Neural progenitor cell (in vitro differentiated cells): ENCODE measurements at regions not wholly inside any gene's neighbourhood (a gene's known extent, or its start where the extent isn't known, plus 50 kb on each side); places are given as distances from the start of the nearest gene placed in this dataset.

Experiments
- EZH2 ChIP-seq: fragments of 200-600 bp; sonication (generic); IDR thresholded peaks from 2 replicates; pipeline ENCODE4 v1.6.1; 2017; ENCODE audit warnings: antibody characterized with exemption, mild to moderate bottlenecking, moderate library complexity
- EZH2phosphoT487 ChIP-seq: fragments of 200-600 bp; sonication (generic); IDR thresholded peaks from 2 replicates; pipeline ENCODE4 v1.6.1; 2017; ENCODE audit warnings: antibody characterized with exemption

DNA sequence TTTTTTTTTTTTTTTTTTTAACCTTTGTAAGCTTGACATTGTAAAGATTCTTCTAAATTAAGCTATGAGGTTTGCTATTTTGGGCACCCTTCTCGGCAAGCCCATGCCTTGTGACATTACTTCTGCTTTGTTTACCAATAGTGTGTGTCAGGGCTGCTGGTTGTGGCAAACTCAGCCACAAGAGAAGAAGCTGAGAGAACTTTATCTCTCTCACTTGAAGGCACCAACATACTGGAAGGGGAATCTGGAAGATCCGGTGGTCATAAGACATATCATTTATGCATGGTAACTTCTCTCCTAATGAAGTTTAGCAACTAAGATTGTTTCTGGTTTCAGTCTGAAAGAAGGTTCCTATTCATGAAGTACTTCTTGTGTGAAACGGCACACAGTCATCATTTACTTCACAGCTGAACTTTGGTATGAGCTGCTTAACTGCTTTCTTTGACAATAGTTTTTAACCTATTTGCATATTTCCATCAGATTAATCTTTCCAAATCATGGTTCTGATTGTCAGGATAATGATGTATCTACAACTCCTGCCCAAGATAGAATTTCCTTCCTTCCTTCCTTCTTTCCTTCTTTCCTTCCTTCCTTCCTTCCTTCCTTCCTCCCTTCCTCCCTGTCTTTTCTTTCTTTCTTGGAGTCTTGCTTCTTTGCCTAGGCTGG, 189.3 kb downstream of the NFKBIZ start:
- TF ChIP-seq EZH2phosphoT487: no peak
- no peak for TF ChIP-seq EZH2
